HCT116 (cell line): ENCODE measurements at regions not wholly inside any gene's neighbourhood (a gene's known extent, or its start where the extent isn't known, plus 50 kb on each side); places are given as distances from the start of the nearest gene placed in this dataset.

Source experiments
- CTCF ChIP-seq, 3 experiments: fragments of 200-600 bp in 1 of 3; sonication (generic) in 1 of 3; IDR thresholded peaks in 2 of 3; conservative IDR thresholded peaks in 1 of 3; 2 replicates each; pipeline ENCODE4 v1.5.1; 2012 to 2017; ENCODE audit warnings: low read depth in 2 of 3, low read length in 2 of 3, antibody characterized with exemption in 1 of 3, borderline replicate concordance in 1 of 3, control low read depth in 1 of 3, mild to moderate bottlenecking in 1 of 3, mixed read lengths in 1 of 3, mixed run types in 1 of 3, moderate library complexity in 1 of 3; ENCODE audit not compliant: insufficient read depth in 1 of 3
- EZH2phosphoT487 ChIP-seq: fragments of 200-600 bp; IDR thresholded peaks from 2 replicates; pipeline ENCODE4 v1.6.1; 2018; ENCODE audit warnings: antibody characterized with exemption, borderline replicate concordance
- MAX ChIP-seq: IDR thresholded peaks from 2 replicates; pipeline ENCODE4 v1.6.1; 2012
- POLR2A ChIP-seq: IDR thresholded peaks from 2 replicates; pipeline ENCODE4 v1.7.0; 2011; ENCODE audit warnings: borderline replicate concordance; ENCODE audit not compliant: insufficient read depth, insufficient read length; ENCODE audit errors: extremely low read depth
- SRF ChIP-seq: IDR thresholded peaks from 2 replicates; pipeline ENCODE4 v1.6.1; 2012; ENCODE audit warnings: low read depth
- ZBTB33 ChIP-seq: IDR thresholded peaks from 2 replicates; pipeline ENCODE4 v1.6.1; 2011; ENCODE audit warnings: mild to moderate bottlenecking, low read length, moderate library complexity; ENCODE audit not compliant: insufficient replicate concordance; ENCODE audit errors: extremely low read depth

- TF ChIP-seq POLR2A (no peak), ZBTB33 (no peak), MAX (no peak), SRF (no peak), EZH2phosphoT487 (no peak), CTCF (IDR thresholded peaks at IDR 0.05 in 2 of 3, conservative IDR thresholded peaks at IDR 0.05 in 1 of 3; ENCODE audit: borderline replicate concordance in 1 of 3, insufficient read depth in 1 of 3, low read depth in 2 of 3, low read length in 2 of 3) (no peak)
Measured at GRCh38 chr10:64316416-64316815, 795.2 kb downstream of the REEP3 start.
